Natural killer cell (primary cell): ENCODE measurements at regions not wholly inside any gene's neighbourhood (a gene's known extent, or its start where the extent isn't known, plus 50 kb on each side); places are given as distances from the start of the nearest gene placed in this dataset.
A peak's percentile ranks its signal among the peaks of the same experiment; 100 is the strongest.

Experiments used
- ATAC-seq, 3 donors: fragments of 150-1000 bp in 2 of 3; fragments of 200-7000 bp in 1 of 3; cut with Tn5 transposase; 1 replicate in 1 of 3; 2 replicates in 2 of 3; pipeline ENCODE4 v1.10.0; 2021; ENCODE audit warnings: mild to moderate bottlenecking in 2 of 3, moderate library complexity in 2 of 3
- DNase-seq, 2 donors: peaks; one replicate each; pipeline versions ENCODE4 v3.0.0 to v3.0.0-alpha.2; 2013 to 2021; ENCODE audit warnings: mixed read lengths in 1 of 2
- H3K27ac ChIP-seq: one replicate; pipeline ENCODE4 v1.5.1; 2013; ENCODE audit warnings: mild to moderate bottlenecking, low read length
- H3K27me3 ChIP-seq: one replicate; pipeline ENCODE4 v1.6.1; 2013; ENCODE audit warnings: low read length; ENCODE audit not compliant: control insufficient read depth, insufficient read depth
- H3K36me3 ChIP-seq: one replicate; pipeline ENCODE4 v1.6.1; 2013; ENCODE audit warnings: low read length; ENCODE audit not compliant: control insufficient read depth, insufficient read depth
- H3K4me1 ChIP-seq: one replicate; pipeline ENCODE4 v1.6.1; 2013; ENCODE audit warnings: low read length; ENCODE audit not compliant: control insufficient read depth, insufficient read depth
- H3K4me3 ChIP-seq: one replicate; pipeline ENCODE4 v1.5.1; 2013; ENCODE audit warnings: low read length
- H3K9me3 ChIP-seq: one replicate; pipeline ENCODE4 v1.6.1; 2013; ENCODE audit warnings: low read length; ENCODE audit not compliant: control insufficient read depth, insufficient read depth
- H3K27ac Mint-ChIP-seq, 2 donors: one replicate each; pipeline ENCODE4 v1.8.0; 2022; ENCODE audit warnings: mild to moderate bottlenecking in 2 of 2, mixed read lengths in 2 of 2, moderate library complexity in 1 of 2
- H3K27me3 Mint-ChIP-seq, 2 donors: one replicate each; pipeline ENCODE4 v1.8.0; 2022; ENCODE audit warnings: low read depth in 2 of 2, mixed read lengths in 2 of 2
- H3K36me3 Mint-ChIP-seq: one replicate; pipeline ENCODE4 v1.8.0; 2022; ENCODE audit warnings: mixed read lengths
- H3K4me1 Mint-ChIP-seq, 2 donors: one replicate each; pipeline ENCODE4 v1.8.0; 2022; ENCODE audit warnings: mixed read lengths in 2 of 2
- H3K4me3 Mint-ChIP-seq: one replicate; pipeline ENCODE4 v1.8.0; 2022; ENCODE audit warnings: mild to moderate bottlenecking, moderate library complexity, mixed read lengths
- H3K9me3 Mint-ChIP-seq, 2 donors: one replicate each; pipeline ENCODE4 v1.8.0; 2022; ENCODE audit warnings: mixed read lengths in 2 of 2
- CTCF ChIP-seq: fragments of 200-600 bp; IDR thresholded peaks from one replicate; pipeline ENCODE4 v1.8.0; 2022; ENCODE audit warnings: antibody characterized with exemption
- WGBS: methylation state at CpG from one replicate; pipeline ENCODE4 v1.1.7; 2013; ENCODE audit warnings: missing lambda C conversion rate; ENCODE audit not compliant: insufficient coverage; 5-methylcytosine and 5-hydroxymethylcytosine counted together
- intact Hi-C: fragments of 100-400 bp; cut with micrococcal nuclease; formaldehyde crosslinking; loops from one replicate; pipeline ENCODE4 v1.14.2; 2022

GRCh38 chr7:131111792-131112191 lies 215.9 kb upstream of the MKLN1 start:
- WGBS: 90% methylated on average over 3 of the region's 3 CpGs
- no peak for ATAC-seq
- Mint-ChIP-seq H3K27me3 (peaks cover 4 to 6% of the 10 kb centered on the region in 2 donors), H3K4me3 (no peak overlapping the region), H3K36me3 (no peaks in the 10 kb centered on the region), H3K9me3 (no peaks in the 10 kb centered on the region), H3K4me1 (peaks cover 35 to 36% of the 10 kb centered on the region in 2 donors), H3K27ac (peak overlapping the region; percentile 78 to 99)
- TF ChIP-seq CTCF: no peak
- intact Hi-C loops: no loop called here
- no peaks in the 10 kb centered on the region for H3K36me3 ChIP-seq
- no peak overlapping the region for H3K4me3 ChIP-seq
- no peak overlapping the region for H3K27ac ChIP-seq
- no peak for DNase-seq
- no peaks in the 10 kb centered on the region for H3K27me3 ChIP-seq
- H3K9me3 ChIP-seq: no peaks in the 10 kb centered on the region
- H3K4me1 ChIP-seq: peaks cover 23% of the 10 kb centered on the region

GRCh38 chr7:131112431-131112830 lies 215.2 kb upstream of the MKLN1 start:
- H3K27me3 Mint-ChIP-seq: peaks cover 4 to 6% of the 10 kb centered on the region in 2 donors
- intact Hi-C loops: no loop called here
- H3K36me3 Mint-ChIP-seq: no peaks in the 10 kb centered on the region
- DNase-seq: no peak
- Histone ChIP-seq H3K9me3 (no peaks in the 10 kb centered on the region), H3K4me1 (peaks cover 23% of the 10 kb centered on the region), H3K4me3 (no peak overlapping the region), H3K27me3 (no peaks in the 10 kb centered on the region), H3K27ac (no peak overlapping the region), H3K36me3 (no peaks in the 10 kb centered on the region)
- WGBS: 50% methylated on average over 1 of the region's 1 CpG
- no peak for ATAC-seq
- no peak overlapping the region for H3K27ac Mint-ChIP-seq
- H3K4me3 Mint-ChIP-seq: no peak overlapping the region
- H3K4me1 Mint-ChIP-seq: peaks cover 35 to 36% of the 10 kb centered on the region in 2 donors
- no peaks in the 10 kb centered on the region for H3K9me3 Mint-ChIP-seq
- no peak for TF ChIP-seq CTCF

GRCh38 chr7:131115340-131115739 lies 212.3 kb upstream of the MKLN1 start:
- no peaks in the 10 kb centered on the region for H3K9me3 Mint-ChIP-seq
- TF ChIP-seq CTCF: no peak
- Histone ChIP-seq H3K27me3 (no peaks in the 10 kb centered on the region), H3K4me3 (no peak overlapping the region), H3K36me3 (no peaks in the 10 kb centered on the region), H3K9me3 (peaks cover 9% of the 10 kb centered on the region), H3K27ac (no peak overlapping the region), H3K4me1 (peaks cover 9% of the 10 kb centered on the region)
- no peaks in the 10 kb centered on the region for H3K36me3 Mint-ChIP-seq
- no peak overlapping the region for H3K27ac Mint-ChIP-seq
- intact Hi-C loops: no loop called here
- no peak overlapping the region for H3K4me3 Mint-ChIP-seq
- WGBS: 64% methylated on average over 5 of the region's 5 CpGs
- ATAC-seq: no peak
- H3K27me3 Mint-ChIP-seq: peaks cover 4 to 6% of the 10 kb centered on the region in 2 donors
- DNase-seq: no peak
- H3K4me1 Mint-ChIP-seq: peaks cover 12% of the 10 kb centered on the region in 2 donors

GRCh38 chr7:131117439-131117838 lies 210.2 kb upstream of the MKLN1 start:
- intact Hi-C loops: no loop called here
- Mint-ChIP-seq H3K27ac (no peak overlapping the region), H3K4me1 (no peaks in the 10 kb centered on the region)

More at GRCh38 chr7:131117439-131117838, 210.2 kb upstream of the MKLN1 start:
- Histone ChIP-seq H3K36me3 (no peaks in the 10 kb centered on the region), H3K27ac (no peak overlapping the region), H3K4me3 (no peak overlapping the region), H3K9me3 (peaks cover 9% of the 10 kb centered on the region), H3K27me3 (no peaks in the 10 kb centered on the region), H3K4me1 (no peaks in the 10 kb centered on the region)
- 80% methylated on average over 1 of the region's 1 CpG for WGBS
- Mint-ChIP-seq H3K36me3 (no peaks in the 10 kb centered on the region), H3K4me3 (no peak overlapping the region), H3K27me3 (peaks cover 4 to 6% of the 10 kb centered on the region in 2 donors), H3K9me3 (no peaks in the 10 kb centered on the region)
- ATAC-seq (no peak), DNase-seq (no peak)
- TF ChIP-seq CTCF: no peak
